ENCODE measurements at regions not wholly inside any gene's neighbourhood (a gene's known extent, or its start where the extent isn't known, plus 50 kb on each side); places are given as distances from the start of the nearest gene placed in this dataset.

- Histone ChIP-seq H4K20me1 (ENCODE audit: insufficient read depth) (no peaks in the 10 kb centered on the region), H3K4me2 (ENCODE audit: low read length) (no peak overlapping the region), H3K9me2 (ENCODE audit: insufficient read depth) (no peaks in the 10 kb centered on the region), H3K27me3 (ENCODE audit: insufficient read depth, low read length) (no peaks in the 10 kb centered on the region), H3K4me3 (replicated peaks in 1 of 2; ENCODE audit: low read depth in 1 of 2, low read length in 2 of 2) (no peak overlapping the region), H3K9ac (ENCODE audit: low read length) (no peak overlapping the region), H3K36me3 (ENCODE audit: control insufficient read depth in 1 of 2, insufficient read depth in 2 of 2, low read length in 2 of 2) (no peaks in the 10 kb centered on the region), H3K79me2 (ENCODE audit: insufficient read depth, low read length) (no peaks in the 10 kb centered on the region), H3K27ac (ENCODE audit: low read depth, low read length) (no peak overlapping the region), H3K9me3 (ENCODE audit: control insufficient read depth in 1 of 2, insufficient read depth in 1 of 2, low read depth in 1 of 2, low read length in 2 of 2) (no peaks in the 10 kb centered on the region), H2AFZ (ENCODE audit: low read depth, low read length, poor library complexity, severe bottlenecking) (no peak overlapping the region), H3K4me1 (ENCODE audit: control insufficient read depth in 1 of 2, insufficient read depth in 2 of 2, low read length in 2 of 2) (no peaks in the 10 kb centered on the region)
- ChIA-PET POLR2A (no interaction called here), RAD21 (ENCODE audit: low non-redundant PET in 1 of 2, low total read pairs in 2 of 2, uncharacterized antibody in 2 of 2, unreplicated experiment in 2 of 2) (no interaction called here), CTCF (no interaction called here)
- ATAC-seq (no peak), DNase-seq (ENCODE audit: low read depth, low spot score) (no peak)
- no peak for TF ChIP-seq TCF7L2 (IDR thresholded peaks at IDR 0.05; ENCODE audit: borderline replicate concordance, extremely low read depth, insufficient read depth, insufficient read length)
- TF ChIP-seq YY1 (IDR thresholded peaks at IDR 0.05; ENCODE audit: extremely low read depth, insufficient replicate concordance, low read depth, low read length): no peak
- no peak for TF ChIP-seq ELF1 (IDR thresholded peaks at IDR 0.05; ENCODE audit: borderline replicate concordance, low read depth)
- TF ChIP-seq POLR2A (IDR thresholded peaks at IDR 0.05; ENCODE audit: borderline replicate concordance, extremely low read depth, insufficient read depth, insufficient read length): no peak
- no peak for TF ChIP-seq SIN3A (IDR thresholded peaks at IDR 0.05; ENCODE audit: low read depth)
- no peak for TF ChIP-seq SP1 (IDR thresholded peaks at IDR 0.05; ENCODE audit: low read depth)
- TF ChIP-seq ATF3 (IDR thresholded peaks at IDR 0.05): no peak
- TF ChIP-seq ZBTB33 (IDR thresholded peaks at IDR 0.05; ENCODE audit: extremely low read depth, insufficient replicate concordance, low read length): no peak
- TF ChIP-seq EZH2phosphoT487 (IDR thresholded peaks at IDR 0.05; ENCODE audit: borderline replicate concordance): no peak
- no TSS peak for BruUV-seq (replicated peaks)
- intact Hi-C loops (cut with micrococcal nuclease): no loop called here
Observed at GRCh38 chr4:13089659-13089998, 394.5 kb downstream of the RAB28 start.
